ENCODE measurements at regions not wholly inside any gene's neighbourhood (a gene's known extent, or its start where the extent isn't known, plus 50 kb on each side); places are given as distances from the start of the nearest gene placed in this dataset.
"Not testable (repeated sequence)": the region's sequence is repeated elsewhere in the genome, so short reads cannot be mapped to it uniquely, and the experiment has no call there.

GRCh38 chr7:156547884-156548561 lies 92.6 kb upstream of the RNF32 start:
- DNase-seq: no peak

- no peak for DNase-seq
Observed at GRCh38 chr7:156545979-156546378, 94.6 kb upstream of the RNF32 start.

GRCh38 chr7:156544919-156545715 lies 95.5 kb upstream of the RNF32 start:
- DNase-seq: no peak

GRCh38 chr7:156543699-156544598 lies 96.6 kb upstream of the RNF32 start:
- DNase-seq: no peak

DNA sequence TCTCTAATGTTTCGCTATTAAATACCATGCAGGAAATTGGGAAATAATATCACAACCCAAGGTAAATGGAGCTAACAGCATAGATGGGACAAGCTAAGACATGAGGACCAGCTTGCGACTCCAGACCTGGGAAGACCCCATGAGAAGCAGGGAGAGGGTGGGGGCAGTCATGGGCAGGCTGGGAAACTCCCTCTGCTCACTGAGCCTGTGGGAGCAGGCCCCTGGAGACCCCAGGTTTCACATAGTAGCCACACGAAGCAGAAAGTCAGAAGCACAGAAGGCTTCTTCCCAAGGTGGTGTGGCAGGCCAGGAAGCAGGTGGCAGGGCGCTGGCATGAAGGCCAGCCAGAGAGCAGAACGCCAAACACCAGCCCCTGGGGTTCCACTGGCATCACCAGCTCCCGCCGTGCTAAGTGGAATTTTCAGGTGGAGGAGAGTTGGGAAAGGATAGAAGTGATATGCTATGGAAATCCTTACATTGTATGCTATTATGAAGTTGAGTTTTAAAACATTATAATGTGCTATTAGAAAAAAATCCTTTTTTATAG lies 99.9 kb upstream of the RNF32 start:
- no peak for DNase-seq

DNA sequence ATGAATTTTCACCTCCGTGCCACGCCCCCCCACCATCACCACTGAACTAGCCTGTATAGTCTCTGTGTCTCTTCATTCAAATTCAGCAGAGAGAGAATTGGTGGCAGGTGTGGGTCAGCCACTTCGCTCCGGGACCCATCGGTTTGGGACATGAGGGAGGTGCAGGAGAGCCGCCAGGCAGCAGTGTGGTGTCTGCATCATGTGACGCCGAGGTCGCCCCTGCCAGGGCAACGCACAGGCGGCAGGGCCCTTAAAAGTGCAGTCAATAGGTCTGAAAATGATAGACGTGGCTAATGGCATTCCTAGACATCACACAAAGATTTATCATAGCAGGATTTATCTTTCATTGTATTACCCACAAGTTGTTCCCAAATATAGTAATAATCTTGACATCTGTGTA lies 100.6 kb upstream of the RNF32 start:
- DNase-seq: no peak

- DNase-seq: no peak
Observed at GRCh38 chr7:156537006-156537405, 103.6 kb upstream of the RNF32 start.

GRCh38 chr7:156534925-156535324 lies 105.6 kb upstream of the RNF32 start:
- no peak for DNase-seq

GRCh38 chr7:156533964-156534363 lies 106.6 kb upstream of the RNF32 start:
- DNase-seq: no peak

DNA sequence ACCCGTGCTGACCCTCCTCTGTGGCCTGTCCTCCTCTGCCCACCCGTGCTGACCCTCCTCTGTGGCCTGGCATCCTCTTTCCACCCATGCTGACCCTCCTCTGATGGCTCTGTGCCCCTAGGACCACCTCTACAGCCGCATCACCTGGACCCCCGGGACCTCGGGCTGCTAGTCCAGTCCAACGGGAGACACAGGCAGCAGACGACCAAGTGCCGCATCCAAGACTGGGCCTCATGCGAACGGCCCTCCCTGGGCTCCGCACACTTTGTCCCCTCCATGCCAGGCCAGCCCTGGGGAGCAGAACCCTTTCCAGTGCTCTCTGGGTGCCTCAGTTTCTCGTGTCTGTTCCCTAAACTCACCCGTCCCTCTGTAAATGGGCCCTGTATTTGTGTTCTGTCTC lies 107.2 kb upstream of the RNF32 start:
- DNase-seq: no peak

DNA sequence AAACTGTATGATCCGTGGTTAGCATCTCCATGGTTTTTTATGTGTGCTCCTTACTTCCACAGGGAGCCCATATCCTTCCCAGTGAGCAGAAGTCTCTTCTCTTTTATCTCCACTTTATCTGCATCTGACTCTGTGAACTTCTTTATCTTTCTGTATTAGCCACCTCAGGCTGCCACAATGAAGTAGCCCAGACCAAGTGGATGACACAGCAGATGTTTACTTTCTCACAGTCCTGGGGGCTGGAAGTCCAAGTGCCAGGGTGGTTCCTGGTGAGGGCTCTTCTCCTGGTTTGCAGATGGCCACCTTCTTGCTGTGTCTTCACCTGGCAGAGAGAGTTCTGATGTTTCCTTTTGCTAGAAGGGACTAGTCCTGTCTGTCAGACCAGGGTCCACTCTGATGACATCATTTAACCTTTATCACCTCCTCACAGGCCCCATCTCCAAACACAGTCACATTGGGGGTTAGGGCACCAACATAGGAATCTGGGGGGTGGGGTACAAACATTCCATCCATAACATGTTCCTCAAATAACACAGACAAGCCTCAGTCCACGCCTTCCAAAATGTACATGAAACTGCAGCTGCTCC lies 108.5 kb upstream of the RNF32 start:
- DNase-seq: no peak

DNA sequence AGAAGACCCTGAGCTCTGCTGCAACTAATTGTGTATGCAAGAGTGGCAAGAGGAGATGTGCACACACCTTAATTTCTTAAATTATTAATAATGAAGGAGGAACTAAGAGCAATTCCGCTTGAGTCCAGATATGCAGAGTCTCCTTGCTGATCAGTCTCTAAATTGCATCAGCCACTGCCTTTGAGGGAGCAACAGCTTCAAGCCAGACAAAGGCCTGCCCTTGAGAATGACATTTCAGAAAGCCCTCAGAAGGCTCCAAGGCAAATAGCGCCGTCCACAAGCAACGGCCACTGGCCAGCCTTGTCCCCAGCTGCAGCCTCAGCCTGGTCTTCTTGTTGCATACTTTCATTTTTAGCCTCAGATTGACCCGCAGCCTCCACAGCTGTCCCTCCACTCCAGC lies 110.6 kb upstream of the RNF32 start:
- no peak for DNase-seq

DNA sequence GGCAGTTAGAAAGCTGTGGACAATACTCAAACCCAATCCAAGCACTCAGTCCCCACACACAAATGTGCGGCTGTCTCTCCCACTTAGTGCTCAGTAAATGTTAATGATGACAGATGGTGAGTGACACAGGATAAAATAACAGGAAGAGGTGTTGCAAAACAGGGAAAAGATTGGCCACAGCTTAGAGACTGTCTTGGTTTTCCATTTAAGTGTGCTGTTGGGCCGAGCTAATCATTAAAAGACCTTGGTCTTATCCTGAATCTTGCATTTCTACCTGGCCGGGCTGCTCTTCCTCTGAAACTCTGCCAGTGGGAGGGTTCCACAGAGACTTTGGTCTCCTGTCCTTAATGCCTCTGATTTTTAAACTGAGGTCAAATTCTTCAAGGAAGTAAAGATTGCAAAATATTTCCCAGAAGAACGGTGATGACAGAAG lies 113.1 kb upstream of the RNF32 start:
- DNase-seq: no peak

GRCh38 chr7:156524818-156525597 lies 115.6 kb upstream of the RNF32 start:
- no peak for DNase-seq

GRCh38 chr7:156523447-156524048 lies 117.0 kb upstream of the RNF32 start:
- DNase-seq: no peak

GRCh38 chr7:156522801-156523200 lies 117.8 kb upstream of the RNF32 start:
- no peak for DNase-seq

GRCh38 chr7:156519070-156519469 lies 121.5 kb upstream of the RNF32 start:
- no peak for DNase-seq

DNA sequence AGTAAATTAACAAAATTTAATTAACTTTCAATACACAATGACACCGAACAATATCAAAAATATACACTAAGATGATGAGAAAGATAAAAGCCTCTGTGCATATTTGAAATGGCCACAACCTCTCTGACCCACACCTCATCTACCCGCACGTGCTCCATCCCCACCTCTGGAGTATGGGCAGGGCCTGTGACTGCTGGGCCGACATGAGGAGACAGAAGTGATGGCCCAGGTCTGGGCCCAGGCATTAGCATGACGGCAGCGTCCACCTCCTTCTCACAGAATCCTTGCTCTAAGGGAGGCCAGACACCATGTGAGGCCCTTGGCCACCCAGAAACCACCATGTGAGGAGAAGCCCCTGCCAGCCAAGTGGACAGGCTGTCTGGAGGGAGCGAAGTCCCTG lies 122.1 kb upstream of the RNF32 start:
- DNase-seq: no peak

DNA sequence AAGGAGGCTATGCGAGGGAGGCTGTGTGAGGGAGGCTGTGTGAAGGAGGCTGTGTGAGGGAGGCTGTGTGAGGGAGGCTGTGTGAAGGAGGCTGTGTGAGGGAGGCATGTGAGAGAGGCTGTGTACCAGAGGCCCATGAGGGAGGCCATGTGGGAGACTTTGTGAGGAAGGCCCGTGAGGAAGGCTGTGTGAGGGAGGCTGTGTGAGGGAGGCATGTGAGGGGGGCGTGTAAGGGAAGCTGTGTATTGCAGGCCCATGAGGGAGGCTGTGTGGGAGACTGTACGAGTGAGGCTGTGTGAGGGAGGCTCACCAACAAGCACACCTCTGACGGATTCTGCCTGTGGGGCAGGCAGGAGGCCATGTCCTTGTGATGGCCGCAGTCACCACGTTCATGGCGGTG lies 122.7 kb upstream of the RNF32 start:
- not testable (repeated sequence) for DNase-seq

- no peak for DNase-seq
Observed at GRCh38 chr7:156516791-156517378, 123.7 kb upstream of the RNF32 start.

Data from right lung (tissue), 2 donors.